ENCODE measurements at regions not wholly inside any gene's neighbourhood (a gene's known extent, or its start where the extent isn't known, plus 50 kb on each side); places are given as distances from the start of the nearest gene placed in this dataset.

DNA sequence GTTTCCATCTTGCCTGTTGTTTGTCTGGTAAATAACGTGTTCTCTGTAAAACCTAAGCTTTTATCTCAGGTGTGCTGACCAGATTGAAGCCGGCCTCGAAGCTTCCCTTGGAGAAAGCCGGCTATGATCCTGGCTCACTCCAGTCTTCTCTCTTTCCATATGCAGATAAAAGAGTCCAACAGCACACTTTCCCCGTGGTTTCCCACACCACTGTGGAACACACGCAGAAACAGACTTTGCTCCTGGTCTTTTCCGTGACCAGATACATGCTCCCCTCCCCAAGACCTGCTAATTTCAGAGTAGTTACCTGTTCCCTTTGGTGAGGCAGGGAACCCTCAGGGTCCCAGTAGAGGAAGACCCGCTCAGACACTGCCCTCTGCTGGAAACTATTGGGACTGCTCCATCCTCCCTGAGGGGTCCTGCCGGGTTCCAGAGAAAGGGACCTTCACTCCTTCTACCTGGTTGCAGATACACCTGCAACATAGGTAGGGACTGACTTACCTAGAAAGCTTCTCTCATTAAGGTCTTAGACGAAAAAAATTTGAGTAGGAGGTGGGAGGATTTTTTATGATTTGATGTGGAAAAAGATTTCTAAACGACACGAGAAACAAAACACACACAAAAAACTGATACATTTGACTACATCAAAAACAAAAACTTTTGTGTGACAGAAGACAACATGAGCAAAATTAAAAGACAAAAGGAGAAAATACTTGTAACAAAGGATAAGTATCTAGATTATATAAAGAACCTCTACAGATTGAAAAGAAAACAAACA is 415.4 kb upstream of the CCDC196 start:
- H3K4me3 ChIP-seq (ENCODE audit: low read length), result no peak overlapping the region
- no peak overlapping the region for H3K27ac ChIP-seq (ENCODE audit: low read length)
- no peaks in the 10 kb centered on the region for H3K36me3 ChIP-seq (replicated peaks; ENCODE audit: insufficient read depth, low read length)
- H4K20me1 ChIP-seq (ENCODE audit: insufficient read depth, low read length), result no peaks in the 10 kb centered on the region
- no peak overlapping the region for H3K4me2 ChIP-seq (ENCODE audit: low read depth, low read length)
- TF ChIP-seq, protein P1, sequence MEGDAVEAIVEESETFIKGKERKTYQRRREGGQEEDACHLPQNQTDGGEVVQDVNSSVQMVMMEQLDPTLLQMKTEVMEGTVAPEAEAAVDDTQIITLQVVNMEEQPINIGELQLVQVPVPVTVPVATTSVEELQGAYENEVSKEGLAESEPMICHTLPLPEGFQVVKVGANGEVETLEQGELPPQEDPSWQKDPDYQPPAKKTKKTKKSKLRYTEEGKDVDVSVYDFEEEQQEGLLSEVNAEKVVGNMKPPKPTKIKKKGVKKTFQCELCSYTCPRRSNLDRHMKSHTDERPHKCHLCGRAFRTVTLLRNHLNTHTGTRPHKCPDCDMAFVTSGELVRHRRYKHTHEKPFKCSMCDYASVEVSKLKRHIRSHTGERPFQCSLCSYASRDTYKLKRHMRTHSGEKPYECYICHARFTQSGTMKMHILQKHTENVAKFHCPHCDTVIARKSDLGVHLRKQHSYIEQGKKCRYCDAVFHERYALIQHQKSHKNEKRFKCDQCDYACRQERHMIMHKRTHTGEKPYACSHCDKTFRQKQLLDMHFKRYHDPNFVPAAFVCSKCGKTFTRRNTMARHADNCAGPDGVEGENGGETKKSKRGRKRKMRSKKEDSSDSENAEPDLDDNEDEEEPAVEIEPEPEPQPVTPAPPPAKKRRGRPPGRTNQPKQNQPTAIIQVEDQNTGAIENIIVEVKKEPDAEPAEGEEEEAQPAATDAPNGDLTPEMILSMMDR (IDR thresholded peaks at IDR 0.05; ENCODE audit: low read length), result peak; percentile 65
- no peak for TF ChIP-seq EZH2 (optimal IDR thresholded peaks at IDR 0.05; ENCODE audit: low read depth, low read length)
- H3K9me2 ChIP-seq (replicated peaks; ENCODE audit: insufficient read depth, low read length), result no peaks in the 10 kb centered on the region
- peak; percentile 24 for DNase-seq
- no peaks in the 10 kb centered on the region for H3K9me3 ChIP-seq (replicated peaks; ENCODE audit: insufficient read depth, low read length)
- no peaks in the 10 kb centered on the region for H3K27me3 ChIP-seq (replicated peaks; ENCODE audit: insufficient read depth, low read length)
- no peak overlapping the region for H2AFZ ChIP-seq (ENCODE audit: low read length)
- H3K9ac ChIP-seq (ENCODE audit: low read length), result no peak overlapping the region
- no peaks in the 10 kb centered on the region for H3K79me2 ChIP-seq (ENCODE audit: low read length)
- H3F3A ChIP-seq (ENCODE audit: insufficient read depth, low read length), result no peaks in the 10 kb centered on the region
- no peaks in the 10 kb centered on the region for H3K4me1 ChIP-seq (ENCODE audit: low read length)

DNA sequence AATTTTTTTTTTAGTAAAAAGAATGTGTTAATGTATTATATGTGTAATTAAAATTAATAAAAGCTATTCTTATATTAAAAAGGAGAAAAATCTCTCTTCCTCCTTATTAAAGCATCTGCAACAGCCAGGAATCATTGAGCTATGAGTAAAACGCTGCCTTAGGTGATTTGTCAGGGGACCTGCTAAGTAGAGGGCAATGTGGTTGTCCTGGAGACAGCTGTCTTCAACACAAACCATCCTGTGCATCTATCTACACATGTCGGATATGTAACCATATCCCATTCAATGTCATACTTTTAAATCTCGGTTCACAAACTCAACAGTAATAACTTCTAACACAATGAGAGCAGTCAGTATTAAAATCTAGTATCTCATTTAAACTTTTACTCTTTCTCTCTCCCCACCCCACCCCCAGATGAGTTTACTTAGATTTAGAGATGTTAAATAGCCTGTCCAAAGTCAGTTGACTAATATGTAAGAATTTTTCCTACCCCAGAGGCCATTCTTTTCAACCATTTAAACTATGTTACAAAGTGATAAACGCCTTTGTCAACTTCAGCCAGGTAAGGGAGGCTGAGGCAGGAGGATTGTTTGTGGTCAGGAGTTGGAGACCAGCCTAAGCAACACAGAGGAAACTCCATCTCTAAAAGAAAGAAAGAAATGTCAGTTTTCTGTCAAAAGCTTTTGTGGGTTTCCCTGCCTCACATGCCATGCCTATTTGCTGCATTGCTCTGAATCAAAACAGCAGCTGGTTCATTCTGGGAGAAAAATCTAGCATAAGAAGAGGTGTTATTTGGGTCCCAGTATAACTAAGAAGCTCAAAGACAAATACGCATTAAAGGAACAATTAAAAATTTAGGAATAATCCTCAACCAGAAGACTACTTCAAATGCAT is 413.7 kb upstream of the CCDC196 start:
- no peaks in the 10 kb centered on the region for H3K9me2 ChIP-seq (replicated peaks; ENCODE audit: insufficient read depth, low read length)
- H3K9me3 ChIP-seq (replicated peaks; ENCODE audit: insufficient read depth, low read length), result no peaks in the 10 kb centered on the region
- no peak overlapping the region for H3K27ac ChIP-seq (ENCODE audit: low read length)
- no peaks in the 10 kb centered on the region for H3F3A ChIP-seq (ENCODE audit: insufficient read depth, low read length)
- no peak overlapping the region for H2AFZ ChIP-seq (ENCODE audit: low read length)
- no peaks in the 10 kb centered on the region for H3K27me3 ChIP-seq (replicated peaks; ENCODE audit: insufficient read depth, low read length)
- H3K4me1 ChIP-seq (ENCODE audit: low read length), result no peaks in the 10 kb centered on the region
- H3K4me2 ChIP-seq (ENCODE audit: low read depth, low read length), result no peak overlapping the region
- no peaks in the 10 kb centered on the region for H3K79me2 ChIP-seq (ENCODE audit: low read length)
- H3K4me3 ChIP-seq (ENCODE audit: low read length), result no peak overlapping the region
- H3K9ac ChIP-seq (ENCODE audit: low read length), result no peak overlapping the region
- no peak for DNase-seq
- H4K20me1 ChIP-seq (ENCODE audit: insufficient read depth, low read length), result no peaks in the 10 kb centered on the region
- H3K36me3 ChIP-seq (replicated peaks; ENCODE audit: insufficient read depth, low read length), result no peaks in the 10 kb centered on the region
- TF ChIP-seq EZH2phosphoT487 (IDR thresholded peaks at IDR 0.05; ENCODE audit: low read length), result no peak
- TF ChIP-seq, protein P1 (IDR thresholded peaks at IDR 0.05; ENCODE audit: low read length), result no peak
- no peak for TF ChIP-seq EZH2 (optimal IDR thresholded peaks at IDR 0.05; ENCODE audit: low read depth, low read length)

DNA sequence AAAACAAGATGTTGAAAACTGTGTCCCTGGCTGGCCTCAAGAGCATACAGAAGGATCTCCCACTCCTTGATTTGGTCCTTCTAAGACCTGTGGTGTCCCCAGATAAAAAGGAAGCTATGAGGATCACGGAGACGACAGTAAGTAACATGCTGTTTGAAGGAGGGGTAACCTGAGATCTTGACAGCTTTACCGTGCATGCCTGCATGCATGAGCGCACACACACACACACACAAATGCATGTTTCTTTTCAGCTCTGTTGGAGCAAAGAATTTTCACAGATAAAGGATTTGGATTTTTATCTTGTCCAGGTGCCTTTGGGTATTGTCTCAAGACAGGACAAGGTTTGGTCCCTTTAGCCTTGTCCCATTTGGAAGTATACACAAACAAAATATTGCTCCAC is 411.6 kb upstream of the CCDC196 start:
- no peak overlapping the region for H3K4me3 ChIP-seq (ENCODE audit: low read length)
- H3K27ac ChIP-seq (ENCODE audit: low read length), result no peak overlapping the region
- no peaks in the 10 kb centered on the region for H3K4me1 ChIP-seq (ENCODE audit: low read length)
- no peak overlapping the region for H3K4me2 ChIP-seq (ENCODE audit: low read depth, low read length)
- H3F3A ChIP-seq (ENCODE audit: insufficient read depth, low read length), result no peaks in the 10 kb centered on the region
- H3K36me3 ChIP-seq (replicated peaks; ENCODE audit: insufficient read depth, low read length), result no peaks in the 10 kb centered on the region
- H3K9me3 ChIP-seq (replicated peaks; ENCODE audit: insufficient read depth, low read length), result no peaks in the 10 kb centered on the region
- H2AFZ ChIP-seq (ENCODE audit: low read length), result no peak overlapping the region
- TF ChIP-seq EZH2phosphoT487 (IDR thresholded peaks at IDR 0.05; ENCODE audit: low read length), result no peak
- no peak for TF ChIP-seq EZH2 (optimal IDR thresholded peaks at IDR 0.05; ENCODE audit: low read depth, low read length)
- TF ChIP-seq, protein P1 (IDR thresholded peaks at IDR 0.05; ENCODE audit: low read length), result no peak
- H3K9ac ChIP-seq (ENCODE audit: low read length), result no peak overlapping the region
- no peaks in the 10 kb centered on the region for H3K27me3 ChIP-seq (replicated peaks; ENCODE audit: insufficient read depth, low read length)
- no peak for DNase-seq
- no peaks in the 10 kb centered on the region for H4K20me1 ChIP-seq (ENCODE audit: insufficient read depth, low read length)
- H3K9me2 ChIP-seq (replicated peaks; ENCODE audit: insufficient read depth, low read length), result no peaks in the 10 kb centered on the region
- H3K79me2 ChIP-seq (ENCODE audit: low read length), result no peaks in the 10 kb centered on the region
